ENCODE measurements at regions not wholly inside any gene's neighbourhood (a gene's known extent, or its start where the extent isn't known, plus 50 kb on each side); places are given as distances from the start of the nearest gene placed in this dataset.

DNA sequence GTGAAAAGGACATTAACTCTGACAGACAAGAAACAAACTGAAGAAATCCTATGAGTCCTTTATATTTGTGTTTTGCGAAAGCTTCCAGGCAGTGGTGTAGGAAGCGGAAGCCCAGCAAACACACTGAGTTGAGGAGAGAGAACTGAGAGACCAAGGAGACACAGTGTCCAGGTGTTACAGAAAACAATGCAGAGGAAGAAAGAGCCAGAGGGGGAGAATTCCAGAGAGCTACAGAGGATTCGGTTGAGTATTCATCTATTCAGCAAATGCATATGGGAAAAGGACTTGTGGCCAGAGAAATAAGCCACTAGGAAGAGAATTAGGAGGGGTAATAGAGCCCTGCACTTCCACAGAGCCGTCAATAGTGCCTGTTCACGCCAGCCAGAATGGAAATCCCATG lies 183.5 kb downstream of the LIG4 start:
- ChIA-PET CTCF (no interaction called here), POLR2A (no interaction called here)
- H3K27ac Mint-ChIP-seq = no peak overlapping the region
- H3K27me3 Mint-ChIP-seq = no peaks in the 10 kb centered on the region
- no peaks in the 10 kb centered on the region for H3K36me3 Mint-ChIP-seq
- no peak overlapping the region for H3K4me3 Mint-ChIP-seq
- intact Hi-C loops (cut with micrococcal nuclease) = no loop called here
- H3K9me3 Mint-ChIP-seq = no peaks in the 10 kb centered on the region
- DNase-seq = no peak
- no peaks in the 10 kb centered on the region for H3K4me1 Mint-ChIP-seq (ENCODE audit: low read depth)

GRCh38 chr13:108030769-108031168 lies 184.6 kb downstream of the LIG4 start:
- no peak overlapping the region for H3K4me3 Mint-ChIP-seq
- H3K27me3 Mint-ChIP-seq = no peaks in the 10 kb centered on the region
- ChIA-PET POLR2A (no interaction called here), CTCF (no interaction called here)
- intact Hi-C loops (cut with micrococcal nuclease) = no loop called here
- no peaks in the 10 kb centered on the region for H3K36me3 Mint-ChIP-seq
- H3K4me1 Mint-ChIP-seq (ENCODE audit: low read depth) = no peaks in the 10 kb centered on the region
- no peak for DNase-seq
- no peak overlapping the region for H3K27ac Mint-ChIP-seq
- H3K9me3 Mint-ChIP-seq = no peaks in the 10 kb centered on the region

GRCh38 chr13:108026680-108027410 lies 188.5 kb downstream of the LIG4 start:
- no peaks in the 10 kb centered on the region for H3K9me3 Mint-ChIP-seq
- no peak for DNase-seq
- H3K4me1 Mint-ChIP-seq (ENCODE audit: low read depth) = no peaks in the 10 kb centered on the region
- no peaks in the 10 kb centered on the region for H3K27me3 Mint-ChIP-seq
- no peak overlapping the region for H3K27ac Mint-ChIP-seq
- H3K4me3 Mint-ChIP-seq = no peak overlapping the region
- ChIA-PET POLR2A (no interaction called here), CTCF (interaction anchor here (0.7 kb wide), 1 partner anchor 57 kb away, joined by 3 read pairs; no protein-coding TSS in a partner anchor)
- H3K36me3 Mint-ChIP-seq = no peaks in the 10 kb centered on the region
- intact Hi-C loops (cut with micrococcal nuclease) = no loop called here

DNA sequence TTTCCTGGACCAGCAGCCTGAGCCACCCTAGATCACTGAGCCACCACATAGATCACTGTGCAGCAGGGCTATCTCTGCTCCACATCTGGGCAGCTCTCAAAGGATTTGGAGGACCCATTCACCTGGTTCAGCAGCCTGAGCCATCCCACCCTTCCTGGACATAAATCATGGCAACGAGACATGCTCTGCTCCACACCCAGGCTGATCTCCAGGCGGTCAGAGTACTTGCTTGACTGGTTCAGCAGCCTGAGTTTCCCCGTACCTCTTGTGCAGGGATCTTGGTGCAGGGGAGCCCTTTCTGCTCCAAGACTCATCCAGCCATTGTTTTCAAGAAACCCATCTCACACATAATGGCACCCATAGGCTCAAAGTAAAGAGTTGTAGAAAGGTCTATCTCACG lies 195.3 kb downstream of the LIG4 start:
- H3K27me3 Mint-ChIP-seq = no peaks in the 10 kb centered on the region
- intact Hi-C loops (cut with micrococcal nuclease) = no loop called here
- no peaks in the 10 kb centered on the region for H3K36me3 Mint-ChIP-seq
- DNase-seq = no peak
- peaks cover 22% of the 10 kb centered on the region for H3K9me3 Mint-ChIP-seq
- ChIA-PET POLR2A (no interaction called here), CTCF (no interaction called here)
- no peak overlapping the region for H3K4me3 Mint-ChIP-seq
- H3K27ac Mint-ChIP-seq = no peak overlapping the region
- no peaks in the 10 kb centered on the region for H3K4me1 Mint-ChIP-seq (ENCODE audit: low read depth)

DNA sequence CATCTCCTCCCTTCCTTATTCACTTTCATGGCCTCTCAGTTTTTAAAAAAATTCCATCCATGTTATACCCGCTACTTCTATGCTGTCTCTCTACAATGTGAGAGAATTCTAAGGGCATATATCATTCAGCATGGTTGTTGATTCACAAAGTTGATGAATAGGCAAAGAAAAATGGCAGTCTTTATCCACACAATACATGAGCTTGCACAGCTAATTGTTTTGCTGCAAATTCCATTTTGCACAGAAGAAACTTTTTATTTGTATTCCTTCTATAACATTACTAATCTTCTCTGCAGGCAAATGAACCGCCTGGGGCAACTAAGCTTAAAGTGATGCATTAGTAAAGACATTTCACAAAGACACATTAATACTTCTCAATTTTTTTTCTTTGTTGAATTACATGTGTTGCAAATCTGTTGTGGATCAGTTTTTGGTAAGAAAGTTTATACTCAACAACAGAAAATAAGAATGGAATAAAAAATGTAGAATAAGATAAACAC lies 196.9 kb downstream of the LIG4 start:
- POLR2A ChIA-PET = no interaction called here
- Mint-ChIP-seq H3K9me3 (peaks cover 22% of the 10 kb centered on the region), H3K4me1 (ENCODE audit: low read depth) (no peaks in the 10 kb centered on the region), H3K27ac (no peak overlapping the region), H3K36me3 (no peaks in the 10 kb centered on the region), H3K27me3 (no peaks in the 10 kb centered on the region), H3K4me3 (no peak overlapping the region)
- CTCF ChIA-PET = no interaction called here
- no peak for DNase-seq
- intact Hi-C loops (cut with micrococcal nuclease) = no loop called here

GRCh38 chr13:108006619-108007018 lies 208.7 kb downstream of the LIG4 start:
- ChIA-PET POLR2A (no interaction called here), CTCF (no interaction called here)
- H3K4me1 Mint-ChIP-seq (ENCODE audit: low read depth) = no peaks in the 10 kb centered on the region
- H3K4me3 Mint-ChIP-seq = no peak overlapping the region
- no peaks in the 10 kb centered on the region for H3K9me3 Mint-ChIP-seq
- intact Hi-C loops (cut with micrococcal nuclease) = no loop called here
- no peaks in the 10 kb centered on the region for H3K27me3 Mint-ChIP-seq
- DNase-seq = no peak
- H3K36me3 Mint-ChIP-seq = no peaks in the 10 kb centered on the region
- H3K27ac Mint-ChIP-seq = no peak overlapping the region

DNA sequence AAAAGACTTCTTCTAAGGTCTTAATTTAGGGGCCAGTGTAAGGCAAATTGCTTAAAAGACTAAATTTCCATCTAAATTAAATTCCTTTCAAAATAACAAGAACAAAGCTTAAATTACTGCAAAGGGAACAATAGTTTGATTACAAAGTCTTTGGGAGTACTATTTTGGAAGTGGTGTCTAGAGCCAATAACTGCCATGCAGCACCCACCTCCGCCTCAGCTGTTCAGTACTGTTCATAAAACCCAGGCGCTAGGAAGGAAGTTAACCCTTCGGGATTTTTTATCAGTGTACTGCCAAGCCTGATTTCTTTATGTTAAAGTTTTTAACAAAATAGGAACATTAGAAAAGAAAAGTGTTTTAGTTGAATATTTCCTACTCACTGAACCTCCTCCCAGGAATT lies 210.1 kb downstream of the LIG4 start:
- no peaks in the 10 kb centered on the region for H3K36me3 Mint-ChIP-seq
- intact Hi-C loops (cut with micrococcal nuclease) = no loop called here
- H3K27ac Mint-ChIP-seq = no peak overlapping the region
- H3K27me3 Mint-ChIP-seq = no peaks in the 10 kb centered on the region
- H3K4me1 Mint-ChIP-seq (ENCODE audit: low read depth) = no peaks in the 10 kb centered on the region
- POLR2A ChIA-PET = no interaction called here
- H3K9me3 Mint-ChIP-seq = peaks cover 3% of the 10 kb centered on the region
- no peak for DNase-seq
- CTCF ChIA-PET = no interaction called here
- no peak overlapping the region for H3K4me3 Mint-ChIP-seq

GRCh38 chr13:108003626-108004025 lies 211.7 kb downstream of the LIG4 start:
- no peak for DNase-seq
- Mint-ChIP-seq H3K9me3 (peaks cover 5% of the 10 kb centered on the region), H3K27ac (no peak overlapping the region), H3K4me1 (ENCODE audit: low read depth) (no peaks in the 10 kb centered on the region), H3K27me3 (no peaks in the 10 kb centered on the region), H3K36me3 (no peaks in the 10 kb centered on the region), H3K4me3 (no peak overlapping the region)
- ChIA-PET POLR2A (no interaction called here), CTCF (no interaction called here)
- intact Hi-C loops (cut with micrococcal nuclease) = no loop called here

DNA sequence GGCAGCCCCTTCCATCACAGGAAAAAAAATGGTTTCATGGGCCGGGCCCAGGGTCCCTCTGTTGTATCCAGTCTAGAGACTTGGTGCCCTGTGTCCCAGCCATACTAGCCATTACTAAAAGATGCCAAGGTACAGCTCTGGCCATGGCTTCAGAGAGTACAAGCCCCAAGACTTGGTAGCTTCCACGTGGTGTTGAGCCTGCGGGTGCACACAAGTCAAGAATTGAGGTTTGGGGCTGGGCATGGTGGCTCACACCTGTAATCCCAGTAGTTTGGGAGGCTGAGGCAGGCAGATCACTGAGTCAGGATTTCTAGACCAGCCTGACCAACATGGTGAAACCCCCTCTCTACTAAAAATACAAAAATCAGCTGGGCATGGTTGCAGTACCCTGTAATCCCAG lies 214.3 kb downstream of the LIG4 start:
- ChIA-PET CTCF (no interaction called here), POLR2A (no interaction called here)
- H3K4me3 Mint-ChIP-seq = no peak overlapping the region
- H3K36me3 Mint-ChIP-seq = no peaks in the 10 kb centered on the region
- H3K27me3 Mint-ChIP-seq = no peaks in the 10 kb centered on the region
- H3K27ac Mint-ChIP-seq = no peak overlapping the region
- intact Hi-C loops (cut with micrococcal nuclease) = no loop called here
- peaks cover 5% of the 10 kb centered on the region for H3K9me3 Mint-ChIP-seq
- H3K4me1 Mint-ChIP-seq (ENCODE audit: low read depth) = no peaks in the 10 kb centered on the region
- no peak for DNase-seq

DNA sequence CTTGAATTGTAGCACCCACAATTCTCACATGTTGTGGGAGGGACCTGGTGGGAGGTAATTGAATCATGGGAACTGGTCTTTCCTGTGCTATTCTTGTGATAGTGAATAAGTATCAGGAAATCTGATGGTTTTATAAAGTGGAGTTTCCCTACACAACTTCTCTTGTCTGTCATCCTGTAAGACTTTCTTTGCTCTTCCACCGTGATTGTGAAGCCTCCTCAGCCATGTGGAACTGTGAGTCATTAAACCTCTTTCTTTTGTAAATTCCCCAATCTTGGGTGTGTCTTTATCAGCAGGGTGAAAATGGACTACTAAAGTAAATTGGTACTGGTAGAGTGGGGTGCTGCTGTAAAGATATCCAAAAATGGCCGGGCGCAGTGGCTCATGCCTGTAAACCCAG lies 215.6 kb downstream of the LIG4 start:
- CTCF ChIA-PET = no interaction called here
- no peaks in the 10 kb centered on the region for H3K27me3 Mint-ChIP-seq

GRCh38 chr13:107994137-107994536 lies 221.2 kb downstream of the LIG4 start:
- ChIA-PET CTCF (no interaction called here), POLR2A (no interaction called here)
- Mint-ChIP-seq H3K36me3 (no peaks in the 10 kb centered on the region), H3K9me3 (peaks cover 2% of the 10 kb centered on the region), H3K27me3 (no peaks in the 10 kb centered on the region), H3K4me3 (no peak overlapping the region), H3K27ac (no peak overlapping the region), H3K4me1 (ENCODE audit: low read depth) (no peaks in the 10 kb centered on the region)
- DNase-seq = no peak
- intact Hi-C loops (cut with micrococcal nuclease) = no loop called here

More for the DNA sequence above, 215.6 kb downstream of the LIG4 start:
- Mint-ChIP-seq H3K4me3 (no peak overlapping the region), H3K4me1 (ENCODE audit: low read depth) (no peaks in the 10 kb centered on the region), H3K36me3 (no peaks in the 10 kb centered on the region), H3K9me3 (peaks cover 5% of the 10 kb centered on the region), H3K27ac (no peak overlapping the region)
- intact Hi-C loops (cut with micrococcal nuclease) = no loop called here
- DNase-seq = no peak
- POLR2A ChIA-PET = no interaction called here

- Mint-ChIP-seq H3K4me3 (no peak overlapping the region), H3K9me3 (no peaks in the 10 kb centered on the region), H3K4me1 (ENCODE audit: low read depth) (no peaks in the 10 kb centered on the region), H3K27ac (no peak overlapping the region), H3K36me3 (no peaks in the 10 kb centered on the region), H3K27me3 (no peaks in the 10 kb centered on the region)
- POLR2A ChIA-PET = no interaction called here
- DNase-seq = no peak
- CTCF ChIA-PET = no interaction called here
- intact Hi-C loops (cut with micrococcal nuclease) = no loop called here
These were observed 221.9 kb downstream of the LIG4 start for GRCh38 chr13:107993239-107993949.

DNA sequence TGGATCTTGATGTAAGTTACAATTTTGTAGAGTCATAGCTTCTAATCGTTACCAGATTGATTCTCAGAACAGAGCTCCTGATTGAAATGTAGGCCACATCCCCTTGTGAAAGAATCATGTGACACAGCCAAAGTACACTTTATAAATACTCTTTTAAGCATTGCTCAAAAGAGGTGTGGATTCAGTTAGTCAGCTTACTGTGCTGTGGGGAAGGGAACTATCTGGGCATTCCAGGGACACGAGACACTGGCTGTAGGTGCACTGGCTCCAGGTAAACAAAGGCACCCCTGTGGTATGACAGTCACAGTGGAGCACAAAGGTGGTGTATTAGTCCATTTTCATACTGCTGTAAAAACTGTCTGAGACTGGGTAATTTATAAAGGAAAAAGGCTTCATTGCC lies 222.8 kb downstream of the LIG4 start:
- CTCF ChIA-PET = no interaction called here
- Mint-ChIP-seq H3K4me3 (no peak overlapping the region), H3K36me3 (no peaks in the 10 kb centered on the region), H3K4me1 (ENCODE audit: low read depth) (no peaks in the 10 kb centered on the region), H3K9me3 (no peaks in the 10 kb centered on the region), H3K27ac (no peak overlapping the region), H3K27me3 (no peaks in the 10 kb centered on the region)
- no peak for DNase-seq
- intact Hi-C loops (cut with micrococcal nuclease) = no loop called here
- POLR2A ChIA-PET = no interaction called here

Measured in activated CD4-positive, alpha-beta memory T cell treated with anti-CD3 and anti-CD28 coated beads for 36 hours (primary cell).